Inflammatory macrophage treated with lipopolysaccharide for 4 hours (primary cell): ENCODE measurements at regions not wholly inside any gene's neighbourhood (a gene's known extent, or its start where the extent isn't known, plus 50 kb on each side); places are given as distances from the start of the nearest gene placed in this dataset.
"Not testable (repeated sequence)": the region's sequence is repeated elsewhere in the genome, so short reads cannot be mapped to it uniquely, and the experiment has no call there.

Experiments used
- DNase-seq: peaks from one replicate; pipeline ENCODE4 v3.0.0-alpha.2; 2020

GRCh38 chr3:21017115-21017852 lies 733.7 kb downstream of the ZNF385D start:
- DNase-seq: no peak

- DNase-seq: no peak
Measured at GRCh38 chr3:21013566-21013965, 737.4 kb downstream of the ZNF385D start.

- no peak for DNase-seq
Measured at GRCh38 chr3:20999661-21000060, 751.3 kb downstream of the ZNF385D start.

- DNase-seq: no peak
Measured at GRCh38 chr3:20997183-20997582, 753.8 kb downstream of the ZNF385D start.

- no peak for DNase-seq
Measured at GRCh38 chr3:20990896-20991295, 760.1 kb downstream of the ZNF385D start.

GRCh38 chr3:20989653-20990052 lies 761.4 kb downstream of the ZNF385D start:
- DNase-seq: not testable (repeated sequence)

- DNase-seq: no peak
Measured at GRCh38 chr3:20984594-20985205, 766.3 kb downstream of the ZNF385D start.

GRCh38 chr3:20975188-20975651 lies 775.8 kb downstream of the ZNF385D start:
- DNase-seq: no peak

GRCh38 chr3:20974396-20974795 lies 776.6 kb downstream of the ZNF385D start:
- no peak for DNase-seq

- DNase-seq: not testable (repeated sequence)
Measured at GRCh38 chr3:20970807-20971206, 780.2 kb downstream of the ZNF385D start.

GRCh38 chr3:20967485-20967884 lies 781.5 kb upstream of the SGO1 start:
- not testable (repeated sequence) for DNase-seq

- DNase-seq: no peak
Measured at GRCh38 chr3:20958161-20958560, 772.2 kb upstream of the SGO1 start.

GRCh38 chr3:20945892-20946291 lies 759.9 kb upstream of the SGO1 start:
- DNase-seq: no peak

GRCh38 chr3:20935791-20936190 lies 749.8 kb upstream of the SGO1 start:
- DNase-seq: no peak

GRCh38 chr3:20931834-20932233 lies 745.8 kb upstream of the SGO1 start:
- no peak for DNase-seq

- DNase-seq: no peak
Measured at GRCh38 chr3:20930034-20930433, 744.0 kb upstream of the SGO1 start.

GRCh38 chr3:20924646-20925385 lies 738.8 kb upstream of the SGO1 start:
- DNase-seq: no peak

- DNase-seq: not testable (repeated sequence)
Measured at GRCh38 chr3:20921112-20921511, 735.1 kb upstream of the SGO1 start.

GRCh38 chr3:20916951-20917606 lies 731.1 kb upstream of the SGO1 start:
- DNase-seq: no peak

GRCh38 chr3:20914310-20914709 lies 728.3 kb upstream of the SGO1 start:
- no peak for DNase-seq

- no peak for DNase-seq
Measured at GRCh38 chr3:20912406-20912805, 726.4 kb upstream of the SGO1 start.

- DNase-seq: no peak
Measured at GRCh38 chr3:20909511-20909910, 723.5 kb upstream of the SGO1 start.

GRCh38 chr3:20905210-20905805 lies 719.3 kb upstream of the SGO1 start:
- DNase-seq: no peak
